KMS-11 (cell line): ENCODE measurements at regions not wholly inside any gene's neighbourhood (a gene's known extent, or its start where the extent isn't known, plus 50 kb on each side); places are given as distances from the start of the nearest gene placed in this dataset.

Source experiments
- H2AFZ ChIP-seq: fragments of 200-600 bp; sonication (generic); 2 replicates; pipeline ENCODE4 v1.6.1; 2016; ENCODE audit warnings: antibody characterized with exemption, mixed run types, low read depth
- H3K27ac ChIP-seq: fragments of 200-600 bp; sonication (generic); 2 replicates; pipeline ENCODE4 v1.6.1; 2016; ENCODE audit warnings: mild to moderate bottlenecking, mixed run types
- H3K27me3 ChIP-seq: fragments of 200-600 bp; sonication (generic); 2 replicates; pipeline ENCODE4 v1.6.1; 2017; ENCODE audit warnings: mild to moderate bottlenecking, low read depth, mixed run types, moderate library complexity; ENCODE audit not compliant: insufficient read depth
- H3K36me3 ChIP-seq: fragments of 200-600 bp; sonication (generic); 2 replicates; pipeline ENCODE4 v1.6.1; 2017; ENCODE audit warnings: mild to moderate bottlenecking, mixed run types; ENCODE audit not compliant: insufficient read depth
- H3K4me1 ChIP-seq: fragments of 200-600 bp; sonication (generic); 2 replicates; pipeline ENCODE4 v1.6.1; 2016; ENCODE audit warnings: mild to moderate bottlenecking, low read depth, mixed run types; ENCODE audit not compliant: poor library complexity, severe bottlenecking
- H3K4me2 ChIP-seq: fragments of 200-600 bp; sonication (generic); 2 replicates; pipeline ENCODE4 v1.7.0; 2016; ENCODE audit warnings: mild to moderate bottlenecking, mixed run types
- H3K4me3 ChIP-seq: fragments of 200-600 bp; sonication (generic); IDR thresholded peaks from 2 replicates; pipeline ENCODE4 v1.6.1; 2017; ENCODE audit warnings: low read depth, low read length, mixed read lengths; ENCODE audit not compliant: insufficient read depth
- H3K79me2 ChIP-seq: fragments of 200-600 bp; sonication (generic); 2 replicates; pipeline ENCODE4 v1.6.1; 2016; ENCODE audit warnings: low read depth, mixed run types; ENCODE audit not compliant: insufficient read depth
- H3K9ac ChIP-seq: fragments of 200-600 bp; sonication (generic); 2 replicates; pipeline ENCODE4 v1.6.1; 2016; ENCODE audit warnings: mild to moderate bottlenecking, mixed run types
- H4K20me1 ChIP-seq: fragments of 200-600 bp; sonication (generic); 2 replicates; pipeline ENCODE4 v1.6.1; 2016; ENCODE audit warnings: mild to moderate bottlenecking, mixed run types; ENCODE audit not compliant: insufficient read depth
- CTCF ChIP-seq: fragments of 200-600 bp; sonication (generic); conservative IDR thresholded peaks from 2 replicates; pipeline ENCODE4 v1.6.1; 2017; ENCODE audit warnings: low read depth, mild to moderate bottlenecking, antibody characterized with exemption, low read length, moderate library complexity, mixed read lengths

- TF ChIP-seq CTCF = no peak
- no peak overlapping the region for H3K9ac ChIP-seq
- H3K4me3 ChIP-seq = no peak overlapping the region
- H3K4me1 ChIP-seq = no peaks in the 10 kb centered on the region
- no peaks in the 10 kb centered on the region for H3K79me2 ChIP-seq
- H3K27me3 ChIP-seq = no peaks in the 10 kb centered on the region
- no peak overlapping the region for H2AFZ ChIP-seq
- no peak overlapping the region for H3K27ac ChIP-seq
- H4K20me1 ChIP-seq = no peaks in the 10 kb centered on the region
- H3K4me2 ChIP-seq = no peak overlapping the region
- H3K36me3 ChIP-seq = no peaks in the 10 kb centered on the region
Observed at GRCh38 chr1:104929280-104929679, 1179.6 kb downstream of the AMY1C start.

GRCh38 chr1:104932030-104932915 lies 1182.6 kb downstream of the AMY1C start:
- Histone ChIP-seq H3K27ac (no peak overlapping the region), H3K4me2 (no peak overlapping the region), H4K20me1 (no peaks in the 10 kb centered on the region), H3K9ac (no peak overlapping the region), H3K4me3 (no peak overlapping the region), H3K36me3 (no peaks in the 10 kb centered on the region), H2AFZ (no peak overlapping the region), H3K27me3 (no peaks in the 10 kb centered on the region), H3K79me2 (no peaks in the 10 kb centered on the region), H3K4me1 (no peaks in the 10 kb centered on the region)
- no peak for TF ChIP-seq CTCF

GRCh38 chr1:104932949-104933679 lies 1183.4 kb downstream of the AMY1C start:
- no peak overlapping the region for H3K4me3 ChIP-seq
- no peaks in the 10 kb centered on the region for H3K79me2 ChIP-seq

GRCh38 chr1:104933846-104934245 lies 1184.1 kb downstream of the AMY1C start:
- no peak overlapping the region for H3K27ac ChIP-seq
- H3K27me3 ChIP-seq = no peaks in the 10 kb centered on the region
- TF ChIP-seq CTCF = no peak
- H3K4me2 ChIP-seq = no peak overlapping the region
- H3K9ac ChIP-seq = no peak overlapping the region
- H3K36me3 ChIP-seq = no peaks in the 10 kb centered on the region
- no peaks in the 10 kb centered on the region for H3K79me2 ChIP-seq
- no peaks in the 10 kb centered on the region for H4K20me1 ChIP-seq
- H2AFZ ChIP-seq = no peak overlapping the region
- H3K4me3 ChIP-seq = no peak overlapping the region
- H3K4me1 ChIP-seq = no peaks in the 10 kb centered on the region

More at GRCh38 chr1:104932949-104933679, 1183.4 kb downstream of the AMY1C start:
- Histone ChIP-seq H3K9ac (no peak overlapping the region), H2AFZ (no peak overlapping the region), H4K20me1 (no peaks in the 10 kb centered on the region), H3K4me2 (no peak overlapping the region), H3K27me3 (no peaks in the 10 kb centered on the region), H3K27ac (no peak overlapping the region), H3K36me3 (no peaks in the 10 kb centered on the region), H3K4me1 (no peaks in the 10 kb centered on the region)
- TF ChIP-seq CTCF = no peak
